ENCODE measurements at regions not wholly inside any gene's neighbourhood (a gene's known extent, or its start where the extent isn't known, plus 50 kb on each side); places are given as distances from the start of the nearest gene placed in this dataset.

GRCh38 chr2:196224756-196225155 lies 53.4 kb upstream of the STK17B start:
- no peak for TF ChIP-seq CTCF (IDR thresholded peaks at IDR 0.05; ENCODE audit: low read depth, low read length)
- no peak for DNase-seq (ENCODE audit: extremely low read depth, low read depth)

DNA sequence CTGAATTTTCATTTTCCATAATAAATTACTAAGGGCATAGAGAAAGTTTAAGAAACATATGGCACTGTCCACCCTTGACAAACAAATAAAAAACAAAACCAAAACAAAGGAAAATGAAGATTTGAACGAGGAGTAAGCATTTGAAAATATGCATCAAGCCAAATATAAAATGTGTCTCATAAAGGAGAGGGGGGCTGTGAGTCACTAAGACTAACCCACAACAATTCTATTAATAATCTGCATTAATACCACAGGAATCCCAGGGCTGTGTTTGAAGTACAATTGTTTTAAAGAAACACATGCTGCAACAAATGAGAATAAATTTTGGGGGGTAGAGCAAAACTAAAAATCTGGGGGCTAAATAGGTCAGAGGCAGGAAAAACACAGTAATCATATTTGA lies 53.8 kb upstream of the STK17B start:
- TF ChIP-seq CTCF (IDR thresholded peaks at IDR 0.05; ENCODE audit: low read depth, low read length), result no peak
- DNase-seq (ENCODE audit: extremely low read depth, low read depth), result no peak

DNA sequence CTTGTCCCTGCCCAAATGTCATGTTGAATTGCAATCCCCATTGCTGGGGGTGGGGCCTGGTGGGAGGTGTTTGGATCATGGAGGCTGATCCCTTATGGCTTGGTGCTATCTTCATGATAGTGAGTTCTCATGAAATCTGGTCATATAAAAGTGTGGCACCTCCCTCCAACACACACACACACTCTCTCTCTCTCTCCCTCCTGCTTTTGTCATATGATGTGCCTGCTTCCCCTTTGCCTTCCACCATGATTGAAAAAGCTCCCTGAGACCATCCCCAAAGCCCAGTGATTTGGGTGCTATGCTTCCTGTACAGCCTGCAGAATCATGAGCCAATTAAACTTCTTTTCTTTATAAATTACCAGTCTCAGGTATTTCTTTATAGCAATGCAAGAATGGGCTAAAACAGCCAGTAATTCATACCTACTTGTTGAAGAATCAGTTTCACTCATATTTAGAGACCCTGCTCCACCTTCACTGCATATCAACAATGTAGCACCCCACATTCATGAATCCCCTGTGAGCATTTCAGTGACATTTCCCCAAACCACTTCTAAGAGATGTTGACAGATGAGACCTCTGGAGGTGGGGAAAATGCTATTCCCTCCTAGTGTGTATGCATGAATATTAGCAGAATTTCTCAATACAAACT lies 54.8 kb upstream of the STK17B start:
- TF ChIP-seq CTCF (IDR thresholded peaks at IDR 0.05; ENCODE audit: low read depth, low read length), result no peak

DNA sequence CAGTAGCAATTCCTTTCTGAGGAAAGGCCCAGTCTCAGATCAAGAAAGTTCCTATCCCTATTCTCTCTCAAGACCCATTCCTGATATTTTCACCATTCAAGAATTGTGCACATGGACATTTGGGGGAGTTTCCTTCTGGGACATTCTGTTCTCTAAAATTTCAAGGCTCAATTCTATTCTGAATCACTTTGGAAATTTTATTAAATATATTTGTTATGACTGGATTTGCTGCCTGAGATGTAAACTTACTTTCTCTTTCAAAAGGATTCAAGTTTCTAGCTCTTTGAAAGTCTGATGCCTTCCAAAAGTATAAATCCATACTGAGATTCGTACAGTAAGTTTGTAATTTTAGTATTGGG lies 55.3 kb upstream of the STK17B start:
- DNase-seq (ENCODE audit: extremely low read depth, low read depth), result no peak
- no peak for TF ChIP-seq CTCF (IDR thresholded peaks at IDR 0.05; ENCODE audit: low read depth, low read length)

More for the DNA sequence above, 54.8 kb upstream of the STK17B start:
- no peak for DNase-seq (ENCODE audit: extremely low read depth, low read depth)

DNA sequence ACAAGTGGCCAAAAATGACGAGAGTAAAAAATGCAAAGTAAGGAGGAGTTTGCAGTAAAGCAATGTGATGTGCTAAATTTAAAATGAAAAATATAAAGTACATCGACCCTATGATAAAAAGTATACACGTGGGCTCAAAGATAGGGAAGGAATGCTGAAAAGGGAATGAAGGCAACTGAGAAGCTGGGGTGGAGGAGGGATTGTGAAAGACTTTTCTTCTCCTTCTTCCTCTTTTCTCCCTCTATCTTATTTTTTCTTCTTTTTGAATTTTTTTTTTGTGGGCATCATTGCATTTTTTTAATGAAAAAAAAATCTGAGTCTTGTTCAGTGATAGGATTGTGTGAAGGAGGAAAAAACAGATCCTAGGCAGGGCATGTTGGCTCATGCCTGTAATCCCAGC lies 57.6 kb upstream of the STK17B start:
- no peak for DNase-seq (ENCODE audit: extremely low read depth, low read depth)
- no peak for TF ChIP-seq CTCF (IDR thresholded peaks at IDR 0.05; ENCODE audit: low read depth, low read length)

- DNase-seq (ENCODE audit: extremely low read depth, low read depth), result no peak
These were observed 58.9 kb upstream of the STK17B start for GRCh38 chr2:196230061-196230854.

More at GRCh38 chr2:196230061-196230854, 58.9 kb upstream of the STK17B start:
- no peak for TF ChIP-seq CTCF (IDR thresholded peaks at IDR 0.05; ENCODE audit: low read depth, low read length)
